ENCODE measurements at regions not wholly inside any gene's neighbourhood (a gene's known extent, or its start where the extent isn't known, plus 50 kb on each side); places are given as distances from the start of the nearest gene placed in this dataset.
A peak's percentile ranks its signal among the peaks of the same experiment; 100 is the strongest.

DNA sequence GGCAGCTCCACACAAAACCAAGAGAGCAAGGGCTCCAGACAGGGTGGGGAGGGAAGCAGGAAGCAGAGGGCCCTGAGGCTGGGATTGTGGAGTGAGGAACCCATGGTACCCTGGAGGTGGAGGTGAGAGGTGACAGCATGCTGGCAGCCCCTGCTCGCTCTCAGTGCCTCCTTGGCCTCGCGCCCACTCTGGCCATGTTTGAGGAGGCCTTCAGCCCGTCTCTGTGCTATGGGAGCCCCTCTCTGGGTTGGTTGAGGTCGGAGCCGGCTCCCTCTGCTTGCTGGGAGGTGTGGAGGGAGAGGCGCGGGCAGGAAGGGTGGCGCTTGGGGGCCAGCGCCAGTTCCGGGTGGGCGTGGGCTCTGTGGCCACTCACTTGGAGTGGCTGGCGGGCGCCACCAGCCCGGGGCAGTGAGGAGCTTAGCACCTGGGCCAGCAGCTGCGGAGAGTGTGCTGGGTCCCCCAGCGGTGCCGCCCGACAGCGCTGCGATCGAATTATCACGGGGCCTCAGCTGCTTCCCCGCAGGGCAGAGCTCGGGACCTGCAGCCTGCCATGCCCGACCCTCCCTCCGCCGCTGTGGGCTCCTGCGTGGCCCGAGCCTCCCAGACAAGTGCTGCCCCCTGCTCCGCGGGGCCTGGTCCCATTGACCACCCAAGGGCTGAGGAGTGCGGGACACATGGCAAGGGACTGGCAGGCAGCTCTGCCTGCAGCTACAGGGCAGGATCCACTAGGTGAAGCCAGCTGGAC lies 196.0 kb downstream of the DACT1 start:
- no peak for DNase-seq (ENCODE audit: low read depth in 4 of 4, low spot score in 2 of 4)

GRCh38 chr14:58836303-58836974 lies 198.7 kb downstream of the DACT1 start:
- DNase-seq (ENCODE audit: low read depth in 4 of 4, low spot score in 2 of 4): no peak

GRCh38 chr14:58839233-58839632 lies 201.5 kb downstream of the DACT1 start:
- DNase-seq (ENCODE audit: low read depth in 4 of 4, low spot score in 2 of 4): no peak

DNA sequence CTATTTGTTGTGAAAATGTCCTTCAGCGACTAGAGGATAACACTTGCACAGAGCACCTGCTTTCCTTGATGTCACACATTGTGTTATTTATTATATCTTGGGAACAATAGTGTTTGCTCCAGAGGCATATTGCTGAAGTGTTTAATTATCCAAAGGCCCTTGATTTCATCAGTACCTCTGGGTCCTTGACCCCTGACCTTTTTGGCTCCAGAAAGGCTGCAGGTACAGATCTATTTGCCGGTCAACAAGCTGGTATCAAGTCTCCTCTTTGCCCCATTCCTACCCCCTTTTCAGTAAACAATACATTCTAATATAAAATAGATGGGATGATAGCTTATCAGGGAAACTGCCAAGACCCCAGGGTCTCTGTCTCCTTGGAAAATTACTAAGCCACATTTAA lies 206.8 kb downstream of the DACT1 start:
- no peak for DNase-seq (ENCODE audit: low read depth in 4 of 4, low spot score in 2 of 4)

DNA sequence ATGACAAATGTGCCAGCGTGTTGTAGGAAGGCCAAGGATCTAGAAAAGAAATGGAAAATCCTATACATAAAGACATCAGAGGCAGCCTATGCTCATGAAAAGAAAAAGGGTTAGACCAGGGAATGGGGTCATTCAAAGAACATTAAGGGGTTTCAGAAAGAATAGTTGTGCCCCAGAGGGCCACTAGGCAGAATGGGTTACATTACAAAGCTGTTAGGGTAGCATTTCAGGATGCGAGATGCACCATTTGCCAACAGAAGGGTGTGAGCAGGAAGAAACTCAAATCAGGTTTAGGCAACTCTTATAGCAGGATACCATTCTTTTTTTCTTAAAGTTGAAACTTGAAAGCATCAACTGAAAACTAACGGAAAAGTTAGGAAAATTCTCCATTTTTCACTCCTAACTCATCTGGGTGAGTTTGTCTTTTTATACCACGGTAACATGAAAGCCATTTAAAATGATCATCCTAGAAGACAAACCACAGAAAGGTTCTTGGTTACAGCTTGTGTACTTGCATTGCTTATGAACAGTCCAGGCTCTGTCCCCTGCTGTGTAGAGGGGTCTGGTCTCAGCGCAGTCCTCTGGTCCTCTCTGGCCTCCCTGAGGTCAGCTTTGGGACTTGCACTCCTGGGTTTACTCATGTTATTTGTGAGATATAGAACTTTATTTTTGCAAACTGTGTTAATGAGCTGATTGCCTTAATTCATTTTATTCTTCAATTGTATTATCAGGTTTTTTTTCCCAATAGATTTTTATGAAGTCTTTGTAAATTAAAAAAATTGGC lies 209.1 kb downstream of the DACT1 start:
- no peak for DNase-seq (ENCODE audit: low read depth in 4 of 4, low spot score in 2 of 4)

DNA sequence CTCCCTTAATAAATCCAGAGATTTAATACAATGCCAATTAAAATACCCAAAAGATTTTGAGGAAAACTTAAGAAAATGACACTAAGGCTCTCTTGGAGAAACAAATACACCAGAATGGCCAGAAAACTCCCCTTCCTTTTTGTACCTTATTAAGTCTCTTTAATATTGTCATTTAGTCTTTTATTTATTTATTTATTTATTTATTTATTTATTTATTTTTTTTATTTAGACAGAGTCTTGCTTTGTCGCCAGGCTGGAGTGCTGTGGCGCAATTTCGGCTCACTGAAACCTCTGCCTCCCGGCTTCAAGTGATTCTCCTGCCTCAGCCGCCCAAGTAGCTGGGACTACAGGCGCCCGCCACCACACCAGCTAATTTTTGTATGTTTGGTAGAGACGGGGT lies 210.6 kb downstream of the DACT1 start:
- no peak for DNase-seq (ENCODE audit: low read depth in 4 of 4, low spot score in 2 of 4)

GRCh38 chr14:58849601-58850000 lies 211.8 kb downstream of the DACT1 start:
- DNase-seq (ENCODE audit: low read depth in 4 of 4, low spot score in 2 of 4): no peak

GRCh38 chr14:58850011-58850410 lies 212.2 kb downstream of the DACT1 start:
- no peak for DNase-seq (ENCODE audit: low read depth in 4 of 4, low spot score in 2 of 4)

DNA sequence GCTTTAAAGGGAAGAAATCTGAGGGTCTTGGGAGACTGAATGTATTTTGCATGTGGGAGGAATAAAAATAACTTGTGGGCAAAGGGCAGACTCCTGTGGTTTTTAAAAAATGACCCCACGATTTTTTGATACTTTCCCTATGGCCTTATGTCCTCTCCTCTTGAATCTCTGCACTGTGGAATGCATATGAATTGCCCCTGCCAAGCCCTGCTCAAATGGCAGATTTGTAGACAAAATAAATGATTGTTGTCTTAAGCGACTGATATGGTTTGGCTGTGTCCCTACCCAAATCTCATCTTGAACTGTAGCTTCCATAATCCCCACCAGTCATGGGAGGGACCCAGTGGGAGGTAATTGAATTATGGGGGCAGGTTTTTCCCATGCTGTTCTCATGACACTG lies 223.8 kb downstream of the DACT1 start:
- DNase-seq (ENCODE audit: low read depth in 4 of 4, low spot score in 2 of 4): no peak

DNA sequence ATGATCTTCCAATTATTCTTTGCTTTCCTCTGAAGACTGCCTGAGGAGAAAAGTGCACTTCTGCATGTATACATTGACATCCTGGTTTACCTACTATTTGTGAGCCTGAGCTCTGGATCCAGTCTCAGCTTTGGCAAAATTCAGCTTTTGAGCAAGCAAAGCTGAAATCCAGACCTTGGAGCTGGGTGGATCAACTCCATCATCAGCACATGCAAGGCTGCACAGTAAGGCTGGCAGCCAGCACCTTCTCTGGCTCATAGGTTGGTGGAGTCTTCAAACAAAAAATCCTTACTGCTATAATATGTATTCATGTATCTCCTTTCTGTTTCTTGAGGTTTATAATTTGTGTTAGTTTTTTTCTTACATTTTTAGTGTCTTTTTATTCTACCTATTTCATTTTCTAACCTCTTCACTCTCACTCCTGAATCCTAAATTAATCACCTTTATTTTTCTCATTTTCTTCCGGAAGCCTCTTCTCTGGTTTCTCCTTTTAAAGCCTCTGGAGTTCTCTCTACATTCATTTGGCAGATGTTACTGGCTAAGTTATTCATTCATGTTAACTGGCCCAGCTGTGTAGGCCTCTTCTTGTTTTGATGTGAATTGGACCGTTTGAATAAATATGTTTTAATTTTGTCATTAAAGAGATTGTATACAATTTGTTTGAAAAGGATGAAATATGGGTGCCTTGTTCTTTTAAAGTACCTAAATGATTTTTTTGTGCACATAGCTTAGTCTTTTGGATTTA lies 224.8 kb downstream of the DACT1 start:
- DNase-seq (ENCODE audit: low read depth in 4 of 4, low spot score in 2 of 4): no peak

DNA sequence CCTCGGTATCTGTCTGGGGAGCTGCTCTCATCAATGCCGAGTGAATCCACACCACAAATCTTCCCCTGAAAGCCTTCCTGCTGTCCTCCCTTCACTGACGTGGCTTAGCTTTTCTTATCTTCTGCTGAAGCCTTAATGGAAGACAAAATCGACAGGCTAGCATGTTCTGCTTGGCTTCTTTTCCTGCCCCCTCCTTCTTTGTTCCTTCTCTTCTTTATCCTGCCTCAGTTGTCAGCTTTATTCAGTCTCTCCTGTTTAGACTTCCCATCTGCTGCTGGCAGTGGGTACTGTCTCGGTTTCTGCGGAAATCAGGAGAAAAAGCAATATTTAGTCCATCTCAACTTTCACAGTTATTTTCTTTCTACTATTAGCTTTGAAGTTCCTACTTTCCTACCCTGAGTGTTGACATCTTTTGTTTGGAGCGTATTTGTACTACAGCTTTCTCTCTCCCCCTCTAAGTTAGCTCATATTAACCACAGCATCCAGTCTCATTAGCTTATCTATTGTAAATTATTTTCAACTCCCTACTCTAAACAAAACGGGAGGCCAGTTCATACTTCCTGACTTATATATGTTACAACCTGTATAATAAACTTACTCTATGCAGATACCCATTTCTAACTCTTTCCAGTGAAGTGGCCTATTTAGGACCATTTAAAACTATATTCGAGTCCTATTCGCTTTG lies 226.0 kb downstream of the DACT1 start:
- no peak for DNase-seq (ENCODE audit: low read depth in 4 of 4, low spot score in 2 of 4)

GRCh38 chr14:58864751-58865513 lies 227.2 kb downstream of the DACT1 start:
- peak; percentile 54 to 77 (median 66) for DNase-seq (ENCODE audit: low read depth in 4 of 4, low spot score in 2 of 4)

- DNase-seq (ENCODE audit: low read depth in 4 of 4, low spot score in 2 of 4): no peak
Observed at GRCh38 chr14:58865514-58866281, 227.9 kb downstream of the DACT1 start.

GRCh38 chr14:58866391-58866790 lies 228.6 kb downstream of the DACT1 start:
- no peak for DNase-seq (ENCODE audit: low read depth in 4 of 4, low spot score in 2 of 4)

DNA sequence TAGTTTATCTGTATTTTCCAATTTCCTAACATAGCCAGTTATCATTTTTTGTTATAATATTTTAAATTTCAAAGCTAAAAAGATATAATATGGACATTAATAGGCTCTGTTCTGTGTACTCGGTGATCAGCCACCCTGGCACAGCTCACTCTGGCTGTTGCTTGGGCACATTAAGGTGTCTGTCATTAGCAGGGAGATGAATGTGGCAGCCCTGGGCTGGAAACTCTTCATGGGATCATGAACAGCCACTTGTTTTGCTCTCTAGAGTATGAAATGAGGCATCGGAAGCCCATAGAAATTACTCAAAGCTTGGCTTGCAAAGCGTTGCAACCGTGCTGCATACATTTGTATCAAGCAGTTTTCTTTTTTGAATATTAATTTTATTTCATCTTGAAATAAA lies 233.2 kb downstream of the DACT1 start:
- DNase-seq (ENCODE audit: low read depth in 4 of 4, low spot score in 2 of 4): no peak

DNA sequence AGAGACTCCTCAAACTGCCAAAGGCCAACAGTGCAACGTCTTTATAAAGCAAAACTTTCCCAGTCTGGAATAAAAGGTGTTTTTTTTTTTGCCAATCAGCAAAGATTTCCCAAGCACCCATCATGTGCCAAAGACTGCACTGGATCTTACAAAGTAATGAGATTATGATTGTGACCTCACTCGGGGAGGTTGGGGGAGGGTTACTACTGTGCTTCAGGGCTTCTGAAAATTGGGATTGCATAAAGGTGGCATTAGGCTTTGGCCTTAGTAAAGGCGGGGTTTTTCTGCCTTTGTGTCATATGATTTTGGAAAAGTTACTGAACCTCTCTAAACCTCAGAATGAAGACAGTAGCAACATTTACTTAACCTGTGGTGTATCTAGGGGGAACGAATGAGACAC lies 233.8 kb downstream of the DACT1 start:
- DNase-seq (ENCODE audit: low read depth in 4 of 4, low spot score in 2 of 4): no peak

DNA sequence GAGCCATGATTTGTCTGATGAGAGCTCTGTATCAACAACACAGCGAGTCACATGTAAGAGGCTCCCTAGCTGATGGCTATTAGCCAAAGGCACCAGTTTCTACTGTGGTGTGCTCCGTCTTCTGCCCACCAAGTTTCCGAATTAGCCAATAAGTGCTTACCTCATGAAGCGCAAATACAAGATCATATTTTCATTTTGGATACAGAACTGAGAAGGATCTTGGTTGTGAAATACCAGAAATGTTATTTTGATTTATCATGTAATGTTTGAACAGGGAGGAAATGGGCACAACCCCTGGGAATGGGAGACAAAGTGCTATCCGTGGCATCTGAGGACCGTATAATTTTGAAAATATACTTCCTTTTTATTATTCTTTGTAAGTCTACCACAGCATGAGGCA lies 234.3 kb downstream of the DACT1 start:
- no peak for DNase-seq (ENCODE audit: low read depth in 4 of 4, low spot score in 2 of 4)

GRCh38 chr14:58873228-58873953 lies 235.6 kb downstream of the DACT1 start:
- DNase-seq (ENCODE audit: low read depth in 4 of 4, low spot score in 2 of 4): no peak

Data from left renal cortex interstitium (tissue), 4 donors.